Esophagus muscularis mucosa (tissue), 3 donors: ENCODE measurements at regions not wholly inside any gene's neighbourhood (a gene's known extent, or its start where the extent isn't known, plus 50 kb on each side); places are given as distances from the start of the nearest gene placed in this dataset.

Experiments used
- CTCF ChIP-seq, 3 experiments: fragments of 200-600 bp in 2 of 3; fragments of 450-650 bp in 1 of 3; sonication (generic) in 2 of 3; IDR thresholded peaks; one replicate each; pipeline ENCODE4 v1.5.1; 2017 to 2019; ENCODE audit warnings: antibody characterized with exemption in 3 of 3, mild to moderate bottlenecking in 2 of 3, moderate library complexity in 1 of 3
- POLR2A ChIP-seq: fragments of 450-650 bp; IDR thresholded peaks from one replicate; pipeline ENCODE4 v1.6.1; 2017; ENCODE audit warnings: antibody characterized with exemption, moderate library complexity, mild to moderate bottlenecking, low read depth
- POLR2AphosphoS5 ChIP-seq, 2 donors: sonication (generic); formaldehyde crosslinking; IDR thresholded peaks; one replicate each; pipeline ENCODE4 v1.6.1; 2017; ENCODE audit warnings: antibody characterized with exemption in 2 of 2

DNA sequence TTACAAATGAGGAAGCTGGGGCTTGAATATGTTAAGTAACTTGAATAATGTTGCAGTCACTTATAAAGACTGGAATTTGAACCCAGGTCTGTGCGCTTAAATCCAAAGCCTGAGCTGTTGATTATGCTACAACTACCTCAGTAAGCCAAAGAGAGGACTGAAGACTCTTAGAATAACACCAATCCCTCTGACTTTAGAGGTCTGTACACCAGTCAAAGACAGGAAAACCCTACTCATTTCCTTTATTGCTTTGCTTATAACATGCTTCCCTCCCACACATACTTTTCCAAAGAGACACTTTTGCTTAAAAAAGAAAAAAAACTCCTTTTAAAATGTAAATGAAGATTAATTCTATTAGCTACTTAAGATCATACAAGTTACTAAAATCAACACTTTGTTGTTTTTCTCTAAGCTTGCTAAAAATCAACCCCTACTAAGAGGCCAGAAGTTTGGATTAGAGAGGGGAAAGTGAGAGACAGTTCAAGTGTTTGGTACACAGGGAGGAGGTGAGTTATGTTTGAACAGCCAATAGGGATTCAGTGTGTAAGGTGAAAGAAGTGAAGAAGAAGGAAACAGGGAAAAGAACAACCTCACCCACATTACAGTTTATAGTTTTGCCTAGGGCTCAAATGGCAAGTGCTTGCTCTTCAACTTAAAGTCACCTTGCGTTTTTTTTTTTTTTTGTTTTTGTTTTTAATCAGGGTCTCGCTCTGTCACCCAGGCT lies 74.8 kb downstream of the MDH2 start:
- TF ChIP-seq CTCF (IDR thresholded peaks at IDR 0.05), result no peak
- no peak for TF ChIP-seq POLR2A
- TF ChIP-seq POLR2AphosphoS5 (IDR thresholded peaks at IDR 0.05), result no peak
